Rectal smooth muscle tissue (tissue), 1 donor: ENCODE measurements at regions not wholly inside any gene's neighbourhood (a gene's known extent, or its start where the extent isn't known, plus 50 kb on each side); places are given as distances from the start of the nearest gene placed in this dataset.

ENCODE experiments used
- H3K27ac ChIP-seq: one replicate; pipeline ENCODE4 v1.7.0; 2013; ENCODE audit warnings: low read depth, low read length, inconsistent platforms
- H3K27me3 ChIP-seq: one replicate; pipeline ENCODE4 v1.7.0; 2013; ENCODE audit warnings: low read length; ENCODE audit not compliant: control insufficient read depth, insufficient read depth
- H3K36me3 ChIP-seq: one replicate; pipeline ENCODE4 v1.7.0; 2013; ENCODE audit warnings: low read length; ENCODE audit not compliant: control insufficient read depth, insufficient read depth
- H3K4me1 ChIP-seq: one replicate; pipeline ENCODE4 v1.7.0; 2013; ENCODE audit warnings: low read length; ENCODE audit not compliant: control insufficient read depth, insufficient read depth
- H3K4me3 ChIP-seq: one replicate; pipeline ENCODE4 v1.7.0; 2013; ENCODE audit warnings: low read length
- H3K9ac ChIP-seq: one replicate; pipeline ENCODE4 v1.7.0; 2013; ENCODE audit warnings: low read length

GRCh38 chr4:26083987-26084386 is 170.0 kb downstream of the SMIM20 start:
- Histone ChIP-seq H3K36me3 (no peaks in the 10 kb centered on the region), H3K9ac (no peak overlapping the region), H3K27ac (no peak overlapping the region), H3K4me1 (no peaks in the 10 kb centered on the region), H3K27me3 (no peaks in the 10 kb centered on the region), H3K4me3 (no peak overlapping the region)

- Histone ChIP-seq H3K4me3 (no peak overlapping the region), H3K27me3 (no peaks in the 10 kb centered on the region), H3K4me1 (no peaks in the 10 kb centered on the region), H3K9ac (no peak overlapping the region), H3K36me3 (no peaks in the 10 kb centered on the region), H3K27ac (no peak overlapping the region)
Measured at GRCh38 chr4:26084414-26084813, 170.4 kb downstream of the SMIM20 start.

- no peaks in the 10 kb centered on the region for H3K4me1 ChIP-seq
- H3K9ac ChIP-seq, result no peak overlapping the region
- no peaks in the 10 kb centered on the region for H3K36me3 ChIP-seq
- H3K27me3 ChIP-seq, result no peaks in the 10 kb centered on the region
- no peak overlapping the region for H3K4me3 ChIP-seq
- no peak overlapping the region for H3K27ac ChIP-seq
Measured at GRCh38 chr4:26085551-26085950, 171.5 kb downstream of the SMIM20 start.

DNA sequence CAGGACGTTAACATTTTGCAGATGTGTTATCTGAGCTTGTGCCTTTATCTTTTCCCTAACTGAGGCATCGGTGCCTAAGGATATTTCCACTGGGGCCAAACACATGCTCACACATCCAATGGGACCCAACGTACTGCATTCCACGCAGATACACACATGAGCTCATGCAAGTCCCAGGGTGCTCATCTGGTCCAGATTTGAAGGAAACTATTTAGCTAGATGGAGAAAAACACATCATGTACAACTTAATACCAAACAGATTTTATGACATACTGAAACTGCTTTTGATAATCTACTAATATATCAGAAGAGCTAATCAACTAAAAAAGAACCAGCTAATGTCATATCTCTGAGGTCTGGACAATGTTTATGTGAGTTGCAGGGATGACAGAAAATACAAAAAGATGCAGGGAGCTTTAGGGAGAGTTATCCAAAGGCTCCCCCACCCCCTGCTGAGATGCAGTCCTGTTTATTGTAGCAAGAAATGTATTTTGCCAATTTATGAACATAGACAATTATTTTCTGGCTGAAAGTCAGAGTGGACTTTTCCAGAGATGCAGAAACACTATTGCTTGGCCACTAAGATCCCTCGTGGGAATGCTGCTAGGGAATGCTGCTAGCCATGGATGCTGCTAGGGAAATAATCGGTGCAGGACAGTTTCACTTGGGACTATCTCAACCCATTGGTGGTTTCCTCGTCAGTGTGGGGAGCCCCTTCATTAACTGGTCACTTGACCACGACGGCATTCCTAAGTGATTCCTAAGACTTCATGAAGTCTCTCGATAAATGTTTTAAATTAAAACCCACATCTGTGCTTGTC is 172.8 kb downstream of the SMIM20 start:
- no peak overlapping the region for H3K27ac ChIP-seq
- H3K4me1 ChIP-seq, result no peaks in the 10 kb centered on the region
- H3K36me3 ChIP-seq, result no peaks in the 10 kb centered on the region
- no peak overlapping the region for H3K4me3 ChIP-seq
- H3K9ac ChIP-seq, result no peak overlapping the region
- H3K27me3 ChIP-seq, result no peaks in the 10 kb centered on the region

- Histone ChIP-seq H3K27me3 (no peaks in the 10 kb centered on the region), H3K9ac (no peak overlapping the region), H3K4me1 (no peaks in the 10 kb centered on the region), H3K27ac (no peak overlapping the region), H3K36me3 (no peaks in the 10 kb centered on the region), H3K4me3 (no peak overlapping the region)
Measured at GRCh38 chr4:26088433-26088928, 174.5 kb downstream of the SMIM20 start.

DNA sequence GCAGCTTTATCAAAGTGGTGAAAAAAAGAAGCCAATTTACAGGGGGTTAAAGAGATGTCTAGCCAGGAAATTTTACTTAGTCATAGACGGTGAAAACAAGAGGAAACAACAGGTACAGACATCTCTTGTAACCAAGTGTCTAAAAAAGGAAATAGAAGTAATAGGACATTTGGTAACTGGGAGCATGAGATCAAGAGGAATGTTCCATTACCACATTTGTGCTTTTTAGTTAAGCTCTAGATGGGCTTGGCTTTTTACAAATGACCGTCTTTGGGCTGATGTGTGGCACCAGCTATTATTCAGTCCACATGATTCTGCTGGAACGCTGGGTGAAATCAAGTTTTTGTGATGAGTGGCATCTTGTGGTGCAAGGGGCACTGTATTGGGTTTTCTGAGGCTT is 179.5 kb downstream of the SMIM20 start:
- no peaks in the 10 kb centered on the region for H3K27me3 ChIP-seq
- no peaks in the 10 kb centered on the region for H3K36me3 ChIP-seq
- H3K27ac ChIP-seq, result no peak overlapping the region
- H3K9ac ChIP-seq, result no peak overlapping the region
- H3K4me3 ChIP-seq, result no peak overlapping the region
- no peaks in the 10 kb centered on the region for H3K4me1 ChIP-seq

GRCh38 chr4:26094076-26094475 is 180.1 kb downstream of the SMIM20 start:
- Histone ChIP-seq H3K4me3 (no peak overlapping the region), H3K27ac (no peak overlapping the region), H3K9ac (no peak overlapping the region), H3K36me3 (no peaks in the 10 kb centered on the region), H3K27me3 (no peaks in the 10 kb centered on the region), H3K4me1 (no peaks in the 10 kb centered on the region)

DNA sequence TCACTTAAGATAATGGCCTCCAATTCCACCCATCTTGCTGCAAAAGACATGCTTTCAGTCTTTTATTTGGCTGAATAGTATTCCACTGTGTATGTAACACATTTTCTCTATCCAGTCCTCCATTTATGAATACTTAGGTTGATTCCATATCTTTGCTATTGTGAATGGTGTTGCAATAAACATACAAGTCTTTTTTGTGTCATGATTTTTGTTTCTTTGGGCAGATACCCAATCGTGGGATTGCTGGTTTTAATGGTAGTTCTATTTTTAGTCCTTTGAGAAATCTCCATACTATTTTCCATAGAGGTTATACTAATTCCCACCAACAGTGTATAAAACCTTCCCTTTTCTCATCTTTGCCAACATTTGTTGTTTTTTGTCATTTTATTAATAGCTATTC is 180.9 kb downstream of the SMIM20 start:
- Histone ChIP-seq H3K9ac (no peak overlapping the region), H3K4me3 (no peak overlapping the region), H3K27me3 (no peaks in the 10 kb centered on the region), H3K27ac (no peak overlapping the region), H3K4me1 (no peaks in the 10 kb centered on the region), H3K36me3 (no peaks in the 10 kb centered on the region)

DNA sequence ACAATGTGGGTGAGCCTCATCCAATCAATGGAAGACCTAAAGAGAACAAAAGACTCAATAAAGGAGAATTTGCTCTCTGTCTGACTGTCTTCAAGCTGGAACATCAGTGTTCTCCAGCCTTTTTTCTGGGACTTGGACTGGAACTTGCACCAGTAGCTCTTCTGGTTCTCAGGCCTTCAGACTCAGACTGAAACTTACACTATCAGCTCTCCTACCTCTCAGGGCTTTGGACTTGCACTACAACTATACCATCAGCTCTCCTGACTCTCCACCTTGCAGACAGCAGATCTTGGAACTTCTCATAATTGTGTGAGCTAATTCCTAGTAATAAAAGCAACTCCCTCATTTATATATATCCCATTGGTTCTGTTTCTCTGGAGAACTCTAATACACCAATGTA is 185.9 kb downstream of the SMIM20 start:
- no peaks in the 10 kb centered on the region for H3K27me3 ChIP-seq
- H3K4me3 ChIP-seq, result no peak overlapping the region
- no peak overlapping the region for H3K27ac ChIP-seq
- no peaks in the 10 kb centered on the region for H3K36me3 ChIP-seq
- H3K4me1 ChIP-seq, result no peaks in the 10 kb centered on the region
- no peak overlapping the region for H3K9ac ChIP-seq

GRCh38 chr4:26101011-26101410 is 187.0 kb downstream of the SMIM20 start:
- Histone ChIP-seq H3K27me3 (no peaks in the 10 kb centered on the region), H3K4me1 (peaks cover 4% of the 10 kb centered on the region), H3K4me3 (no peak overlapping the region)

GRCh38 chr4:26104056-26104685 is 190.2 kb downstream of the SMIM20 start:
- Histone ChIP-seq H3K27me3 (no peaks in the 10 kb centered on the region), H3K4me3 (no peak overlapping the region), H3K27ac (no peak overlapping the region), H3K36me3 (no peaks in the 10 kb centered on the region), H3K4me1 (peaks cover 5% of the 10 kb centered on the region), H3K9ac (no peak overlapping the region)

More at GRCh38 chr4:26101011-26101410, 187.0 kb downstream of the SMIM20 start:
- no peaks in the 10 kb centered on the region for H3K36me3 ChIP-seq
- H3K9ac ChIP-seq, result no peak overlapping the region
- no peak overlapping the region for H3K27ac ChIP-seq

DNA sequence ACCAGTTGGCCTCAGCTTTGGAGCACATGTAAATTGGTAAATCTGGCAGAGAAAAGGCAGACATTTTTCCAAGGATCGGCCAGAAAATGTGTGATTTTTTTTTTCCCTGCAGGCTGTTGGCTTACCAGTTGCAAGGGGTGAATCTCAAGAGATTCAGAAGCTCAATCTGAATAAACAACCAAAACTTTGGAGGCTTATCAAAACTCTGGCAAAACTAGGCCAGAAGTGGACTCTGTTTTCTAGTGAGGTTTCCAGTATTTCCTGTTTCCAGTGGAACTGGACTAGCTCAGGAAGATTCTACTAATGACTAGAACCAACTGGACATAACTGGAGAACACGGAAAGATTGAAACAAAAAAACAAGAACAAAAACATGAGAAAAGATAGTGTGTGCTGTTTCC is 191.3 kb downstream of the SMIM20 start:
- Histone ChIP-seq H3K27ac (no peak overlapping the region), H3K4me3 (no peak overlapping the region), H3K36me3 (no peaks in the 10 kb centered on the region), H3K4me1 (peaks cover 5% of the 10 kb centered on the region), H3K27me3 (no peaks in the 10 kb centered on the region), H3K9ac (no peak overlapping the region)
